HUES48 (cell line): ENCODE measurements at regions not wholly inside any gene's neighbourhood (a gene's known extent, or its start where the extent isn't known, plus 50 kb on each side); places are given as distances from the start of the nearest gene placed in this dataset.

Source experiments
- H3K27ac ChIP-seq: one replicate; pipeline ENCODE4 v1.7.0; 2013; ENCODE audit warnings: low read depth, low read length, inconsistent platforms
- H3K27me3 ChIP-seq: 2 replicates; pipeline ENCODE4 v1.6.1; 2013; ENCODE audit warnings: mild to moderate bottlenecking, low read length; ENCODE audit not compliant: control insufficient read depth, insufficient read depth
- H3K36me3 ChIP-seq: 2 replicates; pipeline ENCODE4 v1.6.1; 2013; ENCODE audit warnings: low read length; ENCODE audit not compliant: control insufficient read depth, insufficient read depth
- H3K4me1 ChIP-seq: 2 replicates; pipeline ENCODE4 v1.6.1; 2013; ENCODE audit warnings: mild to moderate bottlenecking, low read length; ENCODE audit not compliant: control insufficient read depth, insufficient read depth
- H3K4me3 ChIP-seq: 2 replicates; pipeline ENCODE4 v1.5.1; 2013; ENCODE audit warnings: mild to moderate bottlenecking, low read depth, low read length
- H3K9ac ChIP-seq: 2 replicates; pipeline ENCODE4 v1.6.1; 2013; ENCODE audit warnings: mild to moderate bottlenecking, low read depth, low read length, moderate library complexity
- H3K9me3 ChIP-seq: 2 replicates; pipeline ENCODE4 v1.6.1; 2013; ENCODE audit warnings: low read length; ENCODE audit not compliant: control insufficient read depth, insufficient read depth

- H3K4me3 ChIP-seq = no peak overlapping the region
- H3K36me3 ChIP-seq = no peaks in the 10 kb centered on the region
- H3K27ac ChIP-seq = no peak overlapping the region
- no peaks in the 10 kb centered on the region for H3K4me1 ChIP-seq
- H3K27me3 ChIP-seq = no peaks in the 10 kb centered on the region
- no peak overlapping the region for H3K9ac ChIP-seq
- no peaks in the 10 kb centered on the region for H3K9me3 ChIP-seq
These were observed 81.6 kb upstream of the PRR20G start for GRCh38 chr3:127369356-127369935.

- no peaks in the 10 kb centered on the region for H3K27me3 ChIP-seq
- no peaks in the 10 kb centered on the region for H3K9me3 ChIP-seq
- no peak overlapping the region for H3K27ac ChIP-seq
- no peak overlapping the region for H3K4me3 ChIP-seq
- H3K9ac ChIP-seq = no peak overlapping the region
- H3K4me1 ChIP-seq = no peaks in the 10 kb centered on the region
- no peaks in the 10 kb centered on the region for H3K36me3 ChIP-seq
These were observed 80.6 kb upstream of the PRR20G start for GRCh38 chr3:127368186-127369032.

GRCh38 chr3:127367593-127367992 is 79.7 kb upstream of the PRR20G start:
- Histone ChIP-seq H3K9me3 (no peaks in the 10 kb centered on the region), H3K4me3 (no peak overlapping the region), H3K36me3 (no peaks in the 10 kb centered on the region), H3K27me3 (no peaks in the 10 kb centered on the region), H3K27ac (no peak overlapping the region), H3K4me1 (no peaks in the 10 kb centered on the region), H3K9ac (no peak overlapping the region)

- no peaks in the 10 kb centered on the region for H3K36me3 ChIP-seq
- no peaks in the 10 kb centered on the region for H3K4me1 ChIP-seq
- no peaks in the 10 kb centered on the region for H3K27me3 ChIP-seq
- H3K9ac ChIP-seq = no peak overlapping the region
- no peak overlapping the region for H3K4me3 ChIP-seq
- no peaks in the 10 kb centered on the region for H3K9me3 ChIP-seq
- H3K27ac ChIP-seq = no peak overlapping the region
These were observed 78.5 kb upstream of the PRR20G start for GRCh38 chr3:127366383-127366782.

- H3K9me3 ChIP-seq = no peaks in the 10 kb centered on the region
- no peaks in the 10 kb centered on the region for H3K4me1 ChIP-seq
- H3K27me3 ChIP-seq = no peaks in the 10 kb centered on the region
- H3K4me3 ChIP-seq = no peak overlapping the region
- no peak overlapping the region for H3K9ac ChIP-seq
- H3K36me3 ChIP-seq = no peaks in the 10 kb centered on the region
- no peak overlapping the region for H3K27ac ChIP-seq
These were observed 77.4 kb upstream of the PRR20G start for GRCh38 chr3:127365163-127365798.

GRCh38 chr3:127363891-127364290 is 76.0 kb upstream of the PRR20G start:
- H3K4me1 ChIP-seq = no peaks in the 10 kb centered on the region
- H3K4me3 ChIP-seq = no peak overlapping the region
- no peak overlapping the region for H3K9ac ChIP-seq
- no peaks in the 10 kb centered on the region for H3K27me3 ChIP-seq
- no peak overlapping the region for H3K27ac ChIP-seq
- no peaks in the 10 kb centered on the region for H3K36me3 ChIP-seq
- no peaks in the 10 kb centered on the region for H3K9me3 ChIP-seq

- Histone ChIP-seq H3K27ac (no peak overlapping the region), H3K4me1 (no peaks in the 10 kb centered on the region), H3K9ac (no peak overlapping the region), H3K9me3 (no peaks in the 10 kb centered on the region), H3K36me3 (no peaks in the 10 kb centered on the region), H3K27me3 (no peaks in the 10 kb centered on the region), H3K4me3 (no peak overlapping the region)
These were observed 75.3 kb upstream of the PRR20G start for GRCh38 chr3:127363171-127363570.

GRCh38 chr3:127360647-127361046 is 72.8 kb upstream of the PRR20G start:
- Histone ChIP-seq H3K27ac (no peak overlapping the region), H3K27me3 (no peaks in the 10 kb centered on the region), H3K9ac (no peak overlapping the region), H3K4me1 (no peaks in the 10 kb centered on the region), H3K4me3 (no peak overlapping the region), H3K9me3 (peaks cover 18% of the 10 kb centered on the region), H3K36me3 (no peaks in the 10 kb centered on the region)

GRCh38 chr3:127358641-127359040 is 70.8 kb upstream of the PRR20G start:
- H3K27ac ChIP-seq = no peak overlapping the region
- no peak overlapping the region for H3K9ac ChIP-seq
- no peaks in the 10 kb centered on the region for H3K27me3 ChIP-seq
- H3K4me3 ChIP-seq = no peak overlapping the region
- no peaks in the 10 kb centered on the region for H3K4me1 ChIP-seq
- H3K9me3 ChIP-seq = peaks cover 21% of the 10 kb centered on the region
- no peaks in the 10 kb centered on the region for H3K36me3 ChIP-seq

- H3K9me3 ChIP-seq = peaks cover 21% of the 10 kb centered on the region
- H3K36me3 ChIP-seq = no peaks in the 10 kb centered on the region
- H3K4me1 ChIP-seq = no peaks in the 10 kb centered on the region
- H3K27ac ChIP-seq = no peak overlapping the region
- H3K27me3 ChIP-seq = no peaks in the 10 kb centered on the region
- no peak overlapping the region for H3K9ac ChIP-seq
- no peak overlapping the region for H3K4me3 ChIP-seq
These were observed 68.5 kb upstream of the PRR20G start for GRCh38 chr3:127356381-127356780.

- H3K9me3 ChIP-seq = peaks cover 21% of the 10 kb centered on the region
- H3K9ac ChIP-seq = no peak overlapping the region; the same call in 1 of the 2 replicates
- H3K27me3 ChIP-seq = no peaks in the 10 kb centered on the region
- no peaks in the 10 kb centered on the region for H3K4me1 ChIP-seq
- H3K36me3 ChIP-seq = no peaks in the 10 kb centered on the region
- H3K27ac ChIP-seq = no peak overlapping the region
- H3K4me3 ChIP-seq = no peak overlapping the region
These were observed 66.9 kb upstream of the PRR20G start for GRCh38 chr3:127354761-127355160.
